Keratinocyte (primary cell): ENCODE measurements at regions not wholly inside any gene's neighbourhood (a gene's known extent, or its start where the extent isn't known, plus 50 kb on each side); places are given as distances from the start of the nearest gene placed in this dataset.

Source experiments
- EZH2 ChIP-seq: IDR thresholded peaks from one replicate; pipeline ENCODE4 v1.6.1; 2012; ENCODE audit warnings: inconsistent platforms, mild to moderate bottlenecking, low read length, moderate library complexity
- TF ChIP-seq, protein P1 (sequence below), 3 experiments: IDR thresholded peaks in 1 of 3; conservative IDR thresholded peaks in 1 of 3; optimal IDR thresholded peaks in 1 of 3; 2 replicates in 2 of 3; 3 replicates in 1 of 3; pipeline versions ENCODE3 to v1.5.1; 2011; ENCODE audit warnings: low read length in 3 of 3, mild to moderate bottlenecking in 3 of 3, moderate library complexity in 2 of 3, control low read depth in 1 of 3, inconsistent platforms in 1 of 3; ENCODE audit not compliant: insufficient read depth in 2 of 3; ENCODE audit errors: extremely low read depth in 1 of 3

DNA sequence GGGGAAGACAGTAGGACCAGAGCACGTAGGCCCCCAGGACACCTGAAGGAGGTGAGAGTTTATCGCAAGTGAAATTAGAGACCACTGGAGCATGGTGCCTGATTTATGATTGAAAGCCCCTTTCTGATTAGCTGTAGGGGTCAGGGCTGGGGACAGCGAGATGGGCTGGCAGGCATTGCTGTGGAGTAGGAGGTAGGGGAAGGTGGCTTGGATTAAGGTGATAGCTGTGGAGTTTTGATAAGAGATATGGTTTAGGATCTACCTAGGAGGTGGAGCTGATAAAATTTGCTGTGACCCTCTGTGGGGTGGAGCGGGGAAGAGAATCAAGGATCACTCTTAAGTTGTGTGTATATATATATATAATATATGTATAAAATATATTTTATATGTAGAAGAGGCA is 157.5 kb downstream of the CD8B2 start:
- TF ChIP-seq, protein P1, sequence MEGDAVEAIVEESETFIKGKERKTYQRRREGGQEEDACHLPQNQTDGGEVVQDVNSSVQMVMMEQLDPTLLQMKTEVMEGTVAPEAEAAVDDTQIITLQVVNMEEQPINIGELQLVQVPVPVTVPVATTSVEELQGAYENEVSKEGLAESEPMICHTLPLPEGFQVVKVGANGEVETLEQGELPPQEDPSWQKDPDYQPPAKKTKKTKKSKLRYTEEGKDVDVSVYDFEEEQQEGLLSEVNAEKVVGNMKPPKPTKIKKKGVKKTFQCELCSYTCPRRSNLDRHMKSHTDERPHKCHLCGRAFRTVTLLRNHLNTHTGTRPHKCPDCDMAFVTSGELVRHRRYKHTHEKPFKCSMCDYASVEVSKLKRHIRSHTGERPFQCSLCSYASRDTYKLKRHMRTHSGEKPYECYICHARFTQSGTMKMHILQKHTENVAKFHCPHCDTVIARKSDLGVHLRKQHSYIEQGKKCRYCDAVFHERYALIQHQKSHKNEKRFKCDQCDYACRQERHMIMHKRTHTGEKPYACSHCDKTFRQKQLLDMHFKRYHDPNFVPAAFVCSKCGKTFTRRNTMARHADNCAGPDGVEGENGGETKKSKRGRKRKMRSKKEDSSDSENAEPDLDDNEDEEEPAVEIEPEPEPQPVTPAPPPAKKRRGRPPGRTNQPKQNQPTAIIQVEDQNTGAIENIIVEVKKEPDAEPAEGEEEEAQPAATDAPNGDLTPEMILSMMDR (optimal IDR thresholded peaks at IDR 0.05 in 1 of 3, IDR thresholded peaks at IDR 0.05 in 1 of 3, conservative IDR thresholded peaks at IDR 0.05 in 1 of 3; ENCODE audit: extremely low read depth in 1 of 3, insufficient read depth in 2 of 3, low read length in 3 of 3) = no peak
- no peak for TF ChIP-seq EZH2
